Astrocyte (in vitro differentiated cells and primary cell): ENCODE measurements at regions not wholly inside any gene's neighbourhood (a gene's known extent, or its start where the extent isn't known, plus 50 kb on each side); places are given as distances from the start of the nearest gene placed in this dataset.
"Not testable (repeated sequence)": the region's sequence is repeated elsewhere in the genome, so short reads cannot be mapped to it uniquely, and the experiment has no call there.

Experiments
- EZH2 ChIP-seq: IDR thresholded peaks from 2 replicates; pipeline ENCODE4 v1.6.1; 2012; ENCODE audit warnings: mild to moderate bottlenecking, low read length, inconsistent platforms; ENCODE audit not compliant: insufficient read depth
- TF ChIP-seq, protein P1 (sequence below): IDR thresholded peaks from 2 replicates; pipeline ENCODE4 v1.5.1; 2011; ENCODE audit warnings: low read depth, mild to moderate bottlenecking, inconsistent platforms, low read length, moderate library complexity; ENCODE audit not compliant: insufficient read depth

DNA sequence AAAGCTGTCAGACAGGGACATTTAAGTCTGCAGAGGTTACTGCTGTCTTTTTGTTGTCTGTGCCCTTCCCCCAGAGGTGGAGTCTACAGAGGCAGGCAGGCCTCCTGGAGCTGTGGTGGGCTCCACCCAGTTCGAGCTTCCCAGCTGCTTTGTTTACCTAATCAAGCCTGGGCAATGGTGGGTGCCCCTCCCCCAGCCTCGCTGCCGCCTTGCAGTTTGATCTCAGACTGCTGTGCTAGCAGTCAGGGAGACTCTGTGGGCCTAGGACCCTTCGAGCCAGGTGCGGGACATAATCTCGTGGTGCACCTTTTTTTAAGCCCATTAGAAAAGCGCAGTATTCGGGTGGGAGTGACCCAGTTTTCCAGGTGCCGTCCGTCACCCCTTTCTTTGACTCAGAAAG, 384.2 kb upstream of the SYNCRIP start:
- TF ChIP-seq, protein P1, sequence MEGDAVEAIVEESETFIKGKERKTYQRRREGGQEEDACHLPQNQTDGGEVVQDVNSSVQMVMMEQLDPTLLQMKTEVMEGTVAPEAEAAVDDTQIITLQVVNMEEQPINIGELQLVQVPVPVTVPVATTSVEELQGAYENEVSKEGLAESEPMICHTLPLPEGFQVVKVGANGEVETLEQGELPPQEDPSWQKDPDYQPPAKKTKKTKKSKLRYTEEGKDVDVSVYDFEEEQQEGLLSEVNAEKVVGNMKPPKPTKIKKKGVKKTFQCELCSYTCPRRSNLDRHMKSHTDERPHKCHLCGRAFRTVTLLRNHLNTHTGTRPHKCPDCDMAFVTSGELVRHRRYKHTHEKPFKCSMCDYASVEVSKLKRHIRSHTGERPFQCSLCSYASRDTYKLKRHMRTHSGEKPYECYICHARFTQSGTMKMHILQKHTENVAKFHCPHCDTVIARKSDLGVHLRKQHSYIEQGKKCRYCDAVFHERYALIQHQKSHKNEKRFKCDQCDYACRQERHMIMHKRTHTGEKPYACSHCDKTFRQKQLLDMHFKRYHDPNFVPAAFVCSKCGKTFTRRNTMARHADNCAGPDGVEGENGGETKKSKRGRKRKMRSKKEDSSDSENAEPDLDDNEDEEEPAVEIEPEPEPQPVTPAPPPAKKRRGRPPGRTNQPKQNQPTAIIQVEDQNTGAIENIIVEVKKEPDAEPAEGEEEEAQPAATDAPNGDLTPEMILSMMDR, result not testable (repeated sequence)
- TF ChIP-seq EZH2, result not testable (repeated sequence)
